ENCODE measurements at regions not wholly inside any gene's neighbourhood (a gene's known extent, or its start where the extent isn't known, plus 50 kb on each side); places are given as distances from the start of the nearest gene placed in this dataset.

DNA sequence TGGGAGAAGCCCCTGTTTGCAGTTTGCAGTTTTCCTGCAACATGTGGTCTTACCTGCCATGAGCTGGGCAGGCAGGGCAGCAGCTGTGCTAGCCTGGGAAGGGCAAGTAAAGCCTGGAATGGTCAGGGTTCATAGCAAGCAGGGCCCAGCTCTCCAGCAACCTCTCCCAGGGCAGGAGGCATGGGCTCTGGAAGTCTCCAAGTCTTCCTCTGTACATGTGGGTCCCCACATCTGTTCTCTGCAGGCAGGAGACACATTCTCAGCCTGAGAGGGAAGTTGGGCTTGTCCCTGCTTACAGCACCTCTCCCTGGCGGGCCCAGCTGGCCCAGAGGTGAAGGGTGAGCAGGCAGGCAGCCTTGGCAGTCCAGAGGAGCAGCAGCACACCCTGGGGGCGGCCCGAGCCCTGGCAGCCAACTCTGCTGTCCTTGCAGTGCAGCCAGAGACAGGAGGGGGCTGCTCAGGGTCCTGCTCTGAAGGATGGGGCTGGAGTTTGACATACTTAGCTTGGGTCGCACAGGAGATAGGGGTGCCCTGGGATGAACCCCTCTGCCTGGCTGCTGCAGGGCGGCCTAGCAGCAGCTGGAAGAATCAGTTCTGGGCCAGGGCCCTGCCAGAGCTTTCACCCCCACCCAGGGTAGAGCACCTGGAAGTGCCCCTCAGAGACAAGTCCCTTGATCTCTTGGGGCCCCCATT, 176.0 kb downstream of the MRPL14 start:
- H3K27ac ChIP-seq (ENCODE audit: low read depth, low read length): no peak overlapping the region

GRCh38 chr6:43950731-43951062, 176.6 kb downstream of the MRPL14 start:
- Histone ChIP-seq H3K27me3 (ENCODE audit: control insufficient read depth in 5 of 5, insufficient read depth in 4 of 5, low read length in 5 of 5) (peaks cover 0 to 8% (median 0%) of the 10 kb centered on the region in 5 donors), H3K9me3 (ENCODE audit: control insufficient read depth in 5 of 5, low read length in 5 of 5) (peaks cover 0 to 7% (median 1%) of the 10 kb centered on the region in 5 donors), H3K36me3 (ENCODE audit: control insufficient read depth in 5 of 5, insufficient read depth in 5 of 5, low read length in 5 of 5) (no peaks in the 10 kb centered on the region), H3K27ac (ENCODE audit: low read depth, low read length) (no peak overlapping the region), H3K4me3 (ENCODE audit: low read depth in 1 of 5, low read length in 5 of 5) (no peak overlapping the region), H3K9ac (ENCODE audit: low read length in 5 of 5) (no peak overlapping the region), H3K4me1 (ENCODE audit: control insufficient read depth in 5 of 5, insufficient read depth in 5 of 5, low read length in 5 of 5) (peaks cover 0 to 10% (median 3%) of the 10 kb centered on the region in 5 donors)

More for the DNA sequence above, 176.0 kb downstream of the MRPL14 start:
- no peak overlapping the region for H3K9ac ChIP-seq (ENCODE audit: low read length in 5 of 5)
- H3K36me3 ChIP-seq (ENCODE audit: control insufficient read depth in 5 of 5, insufficient read depth in 5 of 5, low read length in 5 of 5): no peaks in the 10 kb centered on the region
- H3K4me3 ChIP-seq (ENCODE audit: low read depth in 1 of 5, low read length in 5 of 5): no peak overlapping the region
- H3K27me3 ChIP-seq (ENCODE audit: control insufficient read depth in 5 of 5, insufficient read depth in 4 of 5, low read length in 5 of 5): peaks cover 0 to 8% (median 0%) of the 10 kb centered on the region in 5 donors
- peaks cover 0 to 10% (median 3%) of the 10 kb centered on the region in 5 donors for H3K4me1 ChIP-seq (ENCODE audit: control insufficient read depth in 5 of 5, insufficient read depth in 5 of 5, low read length in 5 of 5)
- peaks cover 0 to 2% (median 0%) of the 10 kb centered on the region in 5 donors for H3K9me3 ChIP-seq (ENCODE audit: control insufficient read depth in 5 of 5, low read length in 5 of 5)

GRCh38 chr6:43950051-43950605, 177.1 kb downstream of the MRPL14 start:
- Histone ChIP-seq H3K4me3 (ENCODE audit: low read depth in 1 of 5, low read length in 5 of 5) (no peak overlapping the region), H3K4me1 (ENCODE audit: control insufficient read depth in 5 of 5, insufficient read depth in 5 of 5, low read length in 5 of 5) (peaks cover 0 to 10% (median 3%) of the 10 kb centered on the region in 5 donors), H3K27ac (ENCODE audit: low read depth, low read length) (no peak overlapping the region), H3K9ac (ENCODE audit: low read length in 5 of 5) (no peak overlapping the region), H3K9me3 (ENCODE audit: control insufficient read depth in 5 of 5, low read length in 5 of 5) (peaks cover 3 to 13% (median 6%) of the 10 kb centered on the region in 5 donors), H3K36me3 (ENCODE audit: control insufficient read depth in 5 of 5, insufficient read depth in 5 of 5, low read length in 5 of 5) (no peaks in the 10 kb centered on the region), H3K27me3 (ENCODE audit: control insufficient read depth in 5 of 5, insufficient read depth in 4 of 5, low read length in 5 of 5) (peaks cover 0 to 8% (median 0%) of the 10 kb centered on the region in 5 donors)

GRCh38 chr6:43949551-43949991, 177.7 kb downstream of the MRPL14 start:
- no peak overlapping the region for H3K4me3 ChIP-seq (ENCODE audit: low read depth in 1 of 5, low read length in 5 of 5)
- H3K9ac ChIP-seq (ENCODE audit: low read length in 5 of 5): no peak overlapping the region
- no peak overlapping the region for H3K27ac ChIP-seq (ENCODE audit: low read depth, low read length)
- H3K9me3 ChIP-seq (ENCODE audit: control insufficient read depth in 5 of 5, low read length in 5 of 5): peaks cover 6 to 17% (median 10%) of the 10 kb centered on the region in 5 donors
- peaks cover 0 to 4% (median 0%) of the 10 kb centered on the region in 5 donors for H3K27me3 ChIP-seq (ENCODE audit: control insufficient read depth in 5 of 5, insufficient read depth in 4 of 5, low read length in 5 of 5)
- no peaks in the 10 kb centered on the region for H3K36me3 ChIP-seq (ENCODE audit: control insufficient read depth in 5 of 5, insufficient read depth in 5 of 5, low read length in 5 of 5)
- H3K4me1 ChIP-seq (ENCODE audit: control insufficient read depth in 5 of 5, insufficient read depth in 5 of 5, low read length in 5 of 5): peaks cover 0 to 10% (median 3%) of the 10 kb centered on the region in 5 donors

DNA sequence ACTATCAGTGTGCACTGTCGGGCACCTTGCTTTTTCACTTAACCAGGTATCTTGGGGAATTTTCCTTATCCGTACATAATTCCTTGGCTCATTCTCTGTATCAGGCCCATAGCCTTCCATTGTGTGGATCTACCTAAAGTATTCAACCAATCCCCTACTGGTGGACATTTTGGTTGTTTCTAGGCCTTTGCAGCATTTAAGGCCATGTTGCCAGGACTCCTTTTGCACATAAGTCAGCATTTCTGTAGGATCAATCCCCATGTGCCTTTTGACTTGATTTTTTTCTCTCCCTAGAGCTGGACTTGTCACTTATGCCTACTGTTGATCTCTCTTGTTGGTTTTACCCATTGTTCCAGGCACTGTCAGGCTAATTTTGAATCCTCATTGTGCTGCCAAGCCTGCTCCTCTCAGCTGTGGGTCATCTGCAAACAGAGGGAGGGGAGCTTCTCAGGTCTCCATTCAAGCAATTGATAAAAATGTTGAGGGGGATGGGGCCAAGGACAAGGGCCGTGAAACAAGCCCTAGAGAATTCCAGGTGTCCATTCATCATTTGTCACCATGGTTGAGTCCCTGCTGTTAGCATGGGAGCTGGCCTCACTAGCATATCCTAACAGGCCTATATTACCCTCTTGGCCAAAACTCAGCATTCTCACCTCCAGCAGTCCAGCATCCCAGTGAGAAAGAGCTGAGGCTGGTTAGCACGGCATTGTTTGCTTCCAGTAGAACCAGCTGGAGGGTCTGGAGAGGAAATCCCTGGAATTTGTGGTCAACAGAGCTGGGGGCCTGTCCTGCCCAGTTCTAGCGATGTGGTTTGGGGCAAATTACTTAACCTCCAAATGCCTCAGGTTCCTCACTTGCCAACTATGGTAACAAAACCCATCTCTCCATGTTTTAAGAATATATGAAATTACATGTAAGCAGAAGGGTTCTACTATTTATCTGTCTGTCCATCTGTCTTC, 178.4 kb downstream of the MRPL14 start:
- no peak overlapping the region for H3K27ac ChIP-seq (ENCODE audit: low read depth, low read length)
- H3K27me3 ChIP-seq (ENCODE audit: control insufficient read depth in 5 of 5, insufficient read depth in 4 of 5, low read length in 5 of 5): peaks cover 0 to 3% (median 0%) of the 10 kb centered on the region in 5 donors
- H3K36me3 ChIP-seq (ENCODE audit: control insufficient read depth in 5 of 5, insufficient read depth in 5 of 5, low read length in 5 of 5): no peaks in the 10 kb centered on the region
- H3K4me1 ChIP-seq (ENCODE audit: control insufficient read depth in 5 of 5, insufficient read depth in 5 of 5, low read length in 5 of 5): peaks cover 0 to 10% (median 3%) of the 10 kb centered on the region in 5 donors
- H3K9me3 ChIP-seq (ENCODE audit: control insufficient read depth in 5 of 5, low read length in 5 of 5): peaks cover 6 to 17% (median 10%) of the 10 kb centered on the region in 5 donors
- no peak overlapping the region for H3K9ac ChIP-seq (ENCODE audit: low read length in 5 of 5)
- H3K4me3 ChIP-seq (ENCODE audit: low read depth in 1 of 5, low read length in 5 of 5): no peak overlapping the region

- Histone ChIP-seq H3K9me3 (ENCODE audit: control insufficient read depth in 5 of 5, low read length in 5 of 5) (peaks cover 6 to 17% (median 10%) of the 10 kb centered on the region in 5 donors), H3K4me1 (ENCODE audit: control insufficient read depth in 5 of 5, insufficient read depth in 5 of 5, low read length in 5 of 5) (peaks cover 0 to 10% (median 3%) of the 10 kb centered on the region in 5 donors), H3K4me3 (ENCODE audit: low read depth in 1 of 5, low read length in 5 of 5) (no peak overlapping the region), H3K27ac (ENCODE audit: low read depth, low read length) (no peak overlapping the region), H3K9ac (ENCODE audit: low read length in 5 of 5) (no peak overlapping the region), H3K36me3 (ENCODE audit: control insufficient read depth in 5 of 5, insufficient read depth in 5 of 5, low read length in 5 of 5) (no peaks in the 10 kb centered on the region), H3K27me3 (ENCODE audit: control insufficient read depth in 5 of 5, insufficient read depth in 4 of 5, low read length in 5 of 5) (no peaks in the 10 kb centered on the region)
Measured at GRCh38 chr6:43947860-43948259, 177.8 kb downstream of the VEGFA start.

GRCh38 chr6:43946641-43947363, 176.8 kb downstream of the VEGFA start:
- no peak overlapping the region for H3K9ac ChIP-seq (ENCODE audit: low read length in 5 of 5)
- peaks cover 6 to 17% (median 10%) of the 10 kb centered on the region in 5 donors for H3K9me3 ChIP-seq (ENCODE audit: control insufficient read depth in 5 of 5, low read length in 5 of 5)
- no peaks in the 10 kb centered on the region for H3K27me3 ChIP-seq (ENCODE audit: control insufficient read depth in 5 of 5, insufficient read depth in 4 of 5, low read length in 5 of 5)
- no peak overlapping the region for H3K27ac ChIP-seq (ENCODE audit: low read depth, low read length)
- H3K36me3 ChIP-seq (ENCODE audit: control insufficient read depth in 5 of 5, insufficient read depth in 5 of 5, low read length in 5 of 5): no peaks in the 10 kb centered on the region
- H3K4me3 ChIP-seq (ENCODE audit: low read depth in 1 of 5, low read length in 5 of 5): no peak overlapping the region
- peaks cover 0 to 10% (median 3%) of the 10 kb centered on the region in 5 donors for H3K4me1 ChIP-seq (ENCODE audit: control insufficient read depth in 5 of 5, insufficient read depth in 5 of 5, low read length in 5 of 5)

DNA sequence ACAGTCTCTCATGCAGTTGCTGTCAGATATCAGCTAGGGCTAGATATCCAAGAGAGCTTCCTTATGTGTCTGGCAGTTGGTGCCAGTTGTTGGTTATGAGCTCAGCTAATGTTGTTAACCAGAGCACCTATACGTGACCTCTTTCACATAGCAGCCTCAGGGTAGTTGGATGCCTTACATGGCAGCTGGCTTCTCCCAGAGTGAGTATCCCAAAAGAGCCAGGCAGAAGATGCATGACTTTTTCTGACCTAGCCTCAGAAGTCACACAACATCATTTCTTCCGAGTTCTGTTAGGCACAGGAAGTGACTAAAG, 175.7 kb downstream of the VEGFA start:
- Histone ChIP-seq H3K27ac (ENCODE audit: low read depth, low read length) (no peak overlapping the region), H3K4me1 (ENCODE audit: control insufficient read depth in 5 of 5, insufficient read depth in 5 of 5, low read length in 5 of 5) (no peaks in the 10 kb centered on the region), H3K9ac (ENCODE audit: low read length in 5 of 5) (no peak overlapping the region), H3K4me3 (ENCODE audit: low read depth in 1 of 5, low read length in 5 of 5) (no peak overlapping the region), H3K27me3 (ENCODE audit: control insufficient read depth in 5 of 5, insufficient read depth in 4 of 5, low read length in 5 of 5) (no peaks in the 10 kb centered on the region), H3K36me3 (ENCODE audit: control insufficient read depth in 5 of 5, insufficient read depth in 5 of 5, low read length in 5 of 5) (no peaks in the 10 kb centered on the region), H3K9me3 (ENCODE audit: control insufficient read depth in 5 of 5, low read length in 5 of 5) (peaks cover 6 to 17% (median 10%) of the 10 kb centered on the region in 5 donors)

DNA sequence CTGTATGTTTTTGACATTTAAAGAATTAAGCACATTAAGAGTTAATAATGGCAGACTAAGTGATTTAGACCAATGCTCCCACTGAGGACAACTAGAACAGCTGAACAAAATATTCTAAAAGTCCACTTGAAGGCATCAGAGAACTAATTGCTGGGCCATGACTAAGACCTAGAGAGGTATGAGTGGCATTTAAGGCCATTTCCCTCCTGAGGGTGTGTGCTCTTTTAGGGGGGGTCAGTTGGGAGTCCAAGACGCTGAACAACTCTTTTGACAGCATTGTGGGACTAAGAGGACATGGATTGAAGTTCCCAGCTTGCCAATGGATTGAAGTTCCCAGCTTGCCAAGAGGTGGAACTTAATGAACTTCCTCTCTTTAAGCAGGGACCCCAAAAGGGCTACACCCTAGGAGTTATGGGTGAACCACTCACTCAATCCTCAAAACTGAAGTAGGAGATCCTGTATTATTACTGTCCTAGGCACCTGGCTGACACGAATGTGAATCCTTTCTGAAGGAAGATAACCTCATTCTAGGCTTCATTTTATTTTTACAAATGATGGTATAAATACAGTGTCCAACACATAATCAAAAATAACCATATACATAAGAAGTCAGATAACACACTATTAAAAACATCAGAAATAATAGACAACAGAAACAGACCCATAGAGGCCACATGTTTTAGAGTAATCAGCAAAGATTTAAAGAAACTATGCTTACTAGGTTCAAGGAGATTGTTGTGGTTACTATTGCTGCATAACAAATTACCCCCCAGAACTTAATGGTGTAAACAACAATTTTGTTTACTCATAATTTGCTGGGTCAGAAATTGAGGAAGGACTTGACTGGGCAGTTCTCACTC, 175.1 kb downstream of the VEGFA start:
- H3K27me3 ChIP-seq (ENCODE audit: control insufficient read depth in 5 of 5, insufficient read depth in 4 of 5, low read length in 5 of 5): no peaks in the 10 kb centered on the region
- H3K36me3 ChIP-seq (ENCODE audit: control insufficient read depth in 5 of 5, insufficient read depth in 5 of 5, low read length in 5 of 5): no peaks in the 10 kb centered on the region
- H3K4me1 ChIP-seq (ENCODE audit: control insufficient read depth in 5 of 5, insufficient read depth in 5 of 5, low read length in 5 of 5): no peaks in the 10 kb centered on the region
- H3K4me3 ChIP-seq (ENCODE audit: low read depth in 1 of 5, low read length in 5 of 5): no peak overlapping the region
- H3K27ac ChIP-seq (ENCODE audit: low read depth, low read length): no peak overlapping the region
- no peak overlapping the region for H3K9ac ChIP-seq (ENCODE audit: low read length in 5 of 5)
- H3K9me3 ChIP-seq (ENCODE audit: control insufficient read depth in 5 of 5, low read length in 5 of 5): peaks cover 6 to 17% (median 10%) of the 10 kb centered on the region in 5 donors
